Ishikawa (cell line): ENCODE measurements at regions not wholly inside any gene's neighbourhood (a gene's known extent, or its start where the extent isn't known, plus 50 kb on each side); places are given as distances from the start of the nearest gene placed in this dataset.

Source experiments
- CREB1 ChIP-seq: IDR thresholded peaks from 2 replicates; pipeline ENCODE4 v1.6.1; 2012; ENCODE audit warnings: low read depth
- EGR1 ChIP-seq: IDR thresholded peaks from 2 replicates; pipeline ENCODE4 v1.6.1; 2012
- EP300 ChIP-seq: IDR thresholded peaks from 2 replicates; pipeline ENCODE4 v1.6.1; 2012; ENCODE audit warnings: borderline replicate concordance
- NFIC ChIP-seq: IDR thresholded peaks from 2 replicates; pipeline ENCODE4 v1.6.1; 2012
- RAD21 ChIP-seq: IDR thresholded peaks from 2 replicates; pipeline ENCODE4 v1.6.1; 2012; ENCODE audit warnings: low read depth
- TAF1 ChIP-seq: IDR thresholded peaks from 2 replicates; pipeline ENCODE4 v1.6.1; 2012; ENCODE audit warnings: low read depth, mild to moderate bottlenecking
- TCF12 ChIP-seq: IDR thresholded peaks from 2 replicates; pipeline ENCODE4 v1.6.1; 2012; ENCODE audit warnings: low read depth
- TEAD4 ChIP-seq: IDR thresholded peaks from 2 replicates; pipeline ENCODE4 v1.6.1; 2012
- YY1 ChIP-seq: IDR thresholded peaks from 2 replicates; pipeline ENCODE4 v1.6.1; 2012; ENCODE audit warnings: low read depth
- ZBTB7A ChIP-seq: IDR thresholded peaks from 2 replicates; pipeline ENCODE4 v1.6.1; 2012; ENCODE audit warnings: low read depth
- TF ChIP-seq, protein P1 (sequence below): IDR thresholded peaks from 2 replicates; pipeline ENCODE4 v1.6.1; 2012

DNA sequence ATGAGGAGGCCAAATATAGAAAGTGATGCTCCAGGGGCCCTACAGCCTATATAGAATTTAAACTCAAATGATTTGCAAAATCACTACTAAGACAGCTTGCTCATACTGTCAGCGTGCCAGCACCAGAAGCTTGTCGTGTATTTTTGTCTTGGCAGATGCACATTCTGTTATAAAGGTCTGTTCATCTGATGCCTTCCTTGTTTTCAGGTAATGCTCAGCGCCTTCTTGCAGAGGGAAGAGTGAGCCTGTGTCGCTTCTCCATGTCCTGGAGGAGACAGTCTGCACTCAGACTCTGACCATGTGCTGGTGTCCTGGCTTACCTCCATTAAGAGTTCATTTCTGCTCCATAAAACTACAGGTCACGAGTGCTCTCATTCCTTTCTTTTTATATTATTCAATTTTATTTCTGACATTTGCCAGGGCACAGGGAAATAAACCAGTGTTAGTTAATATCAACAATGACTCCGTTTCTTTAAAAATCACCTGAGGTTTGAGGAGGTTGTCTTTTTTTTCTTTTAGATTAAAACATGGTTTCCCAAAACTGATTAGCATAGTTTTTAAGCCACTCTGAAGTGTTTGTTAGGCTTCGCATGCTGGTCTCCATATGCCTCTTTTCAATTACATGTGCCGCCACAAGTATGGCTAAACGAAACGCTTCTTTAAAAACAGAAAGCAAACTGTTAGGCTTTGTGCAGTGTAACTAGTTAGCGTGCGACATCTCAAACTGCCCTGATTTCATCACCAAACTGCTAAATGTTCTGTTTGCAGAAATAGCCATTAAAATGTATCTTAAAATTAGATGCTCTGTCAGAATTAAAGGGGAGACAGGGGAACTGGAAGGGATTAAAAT is 215.2 kb upstream of the GK2 start:
- TF ChIP-seq TCF12 (no peak), CREB1 (no peak), EP300 (no peak), RAD21 (no peak), NFIC (no peak), EGR1 (no peak), TEAD4 (no peak), TAF1 (no peak), ZBTB7A (no peak), YY1 (no peak)
- TF ChIP-seq, protein P1, sequence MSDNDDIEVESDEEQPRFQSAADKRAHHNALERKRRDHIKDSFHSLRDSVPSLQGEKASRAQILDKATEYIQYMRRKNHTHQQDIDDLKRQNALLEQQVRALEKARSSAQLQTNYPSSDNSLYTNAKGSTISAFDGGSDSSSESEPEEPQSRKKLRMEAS = no peak
